Glutamatergic neuron (in vitro differentiated cells): ENCODE measurements at regions not wholly inside any gene's neighbourhood (a gene's known extent, or its start where the extent isn't known, plus 50 kb on each side); places are given as distances from the start of the nearest gene placed in this dataset.

Experiments
- DNase-seq: peaks from one replicate; pipeline ENCODE4 v3.0.0; 2022
- H3K27ac Mint-ChIP-seq: one replicate; pipeline ENCODE4 v1.8.0; 2020; ENCODE audit warnings: mild to moderate bottlenecking, mixed read lengths, inconsistent platforms; ENCODE audit not compliant: unreplicated experiment
- H3K27me3 Mint-ChIP-seq: one replicate; pipeline ENCODE4 v1.8.0; 2020; ENCODE audit warnings: mild to moderate bottlenecking, moderate library complexity, mixed read lengths, inconsistent platforms; ENCODE audit not compliant: unreplicated experiment
- H3K36me3 Mint-ChIP-seq: one replicate; pipeline ENCODE4 v1.8.0; 2020; ENCODE audit warnings: mild to moderate bottlenecking, mixed read lengths, inconsistent platforms; ENCODE audit not compliant: unreplicated experiment
- H3K4me1 Mint-ChIP-seq: one replicate; pipeline ENCODE4 v1.8.0; 2020; ENCODE audit warnings: mild to moderate bottlenecking, low read depth, mixed read lengths, inconsistent platforms; ENCODE audit not compliant: unreplicated experiment
- H3K4me3 Mint-ChIP-seq: one replicate; pipeline ENCODE4 v1.8.0; 2020; ENCODE audit warnings: mild to moderate bottlenecking, mixed read lengths, inconsistent platforms; ENCODE audit not compliant: unreplicated experiment
- H3K9me3 Mint-ChIP-seq: one replicate; pipeline ENCODE4 v1.8.0; 2020; ENCODE audit warnings: mild to moderate bottlenecking, moderate library complexity, mixed read lengths, inconsistent platforms; ENCODE audit not compliant: unreplicated experiment
- CTCF ChIP-seq: fragments of 200-600 bp; sonication (generic); IDR thresholded peaks from one replicate; pipeline ENCODE4 v1.5.0; 2021; ENCODE audit not compliant: partially characterized antibody, unreplicated experiment

- Mint-ChIP-seq H3K27ac (no peak overlapping the region), H3K9me3 (no peaks in the 10 kb centered on the region)
Observed at GRCh38 chr14:79965896-79966295, 245.4 kb downstream of the DIO2 start.

DNA sequence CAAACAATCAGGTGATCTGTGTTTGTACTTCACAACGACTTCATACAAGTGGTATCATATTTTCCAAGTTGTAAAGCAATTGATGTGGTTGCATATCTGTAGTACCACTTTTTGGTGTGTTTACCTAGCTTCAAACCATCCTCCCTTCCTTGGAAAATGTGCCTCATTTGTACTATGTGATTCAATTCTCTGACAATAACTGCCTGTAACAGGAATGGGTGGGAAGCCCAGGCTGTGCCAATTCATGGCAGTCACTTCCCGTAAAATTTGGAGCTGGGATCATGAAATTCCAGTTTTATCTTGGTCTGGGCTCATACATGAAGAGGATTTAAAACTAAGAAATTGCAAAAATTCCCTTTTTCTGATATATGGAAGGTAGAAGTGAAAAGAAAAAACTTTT is 250.1 kb downstream of the DIO2 start:
- no peak for DNase-seq
- TF ChIP-seq CTCF = no peak
- H3K4me3 Mint-ChIP-seq = no peak overlapping the region
- H3K36me3 Mint-ChIP-seq = peaks cover 5% of the 10 kb centered on the region
- H3K27me3 Mint-ChIP-seq = peaks cover 1% of the 10 kb centered on the region
- no peak overlapping the region for H3K27ac Mint-ChIP-seq
- H3K9me3 Mint-ChIP-seq = no peaks in the 10 kb centered on the region
- H3K4me1 Mint-ChIP-seq = no peaks in the 10 kb centered on the region

More at GRCh38 chr14:79965896-79966295, 245.4 kb downstream of the DIO2 start:
- DNase-seq = no peak
- Mint-ChIP-seq H3K27me3 (no peaks in the 10 kb centered on the region), H3K36me3 (no peaks in the 10 kb centered on the region), H3K4me3 (no peak overlapping the region), H3K4me1 (no peaks in the 10 kb centered on the region)
- no peak for TF ChIP-seq CTCF

DNA sequence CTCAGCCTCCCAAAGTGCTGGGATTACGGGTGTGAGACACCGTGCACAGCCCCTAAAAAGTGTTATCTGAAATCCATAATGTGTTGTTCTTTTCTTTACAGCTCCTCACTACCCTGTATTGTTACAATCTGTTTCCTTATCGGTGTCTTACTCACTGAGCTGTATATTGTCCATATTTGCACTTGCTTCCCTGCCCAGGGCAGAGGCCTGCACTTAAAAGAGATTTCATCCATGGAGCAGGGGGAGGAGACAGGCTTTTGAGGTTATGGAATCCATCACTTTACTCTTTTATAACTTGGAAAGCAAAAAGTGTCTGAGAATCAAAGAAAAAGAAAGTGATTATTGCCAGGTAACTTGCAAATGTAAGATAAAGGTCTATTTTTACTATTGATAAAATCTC is 251.0 kb downstream of the DIO2 start:
- Mint-ChIP-seq H3K9me3 (no peaks in the 10 kb centered on the region), H3K27me3 (peaks cover 1% of the 10 kb centered on the region), H3K36me3 (peaks cover 5% of the 10 kb centered on the region), H3K27ac (no peak overlapping the region), H3K4me1 (no peaks in the 10 kb centered on the region), H3K4me3 (no peak overlapping the region)
- TF ChIP-seq CTCF = no peak
- no peak for DNase-seq

DNA sequence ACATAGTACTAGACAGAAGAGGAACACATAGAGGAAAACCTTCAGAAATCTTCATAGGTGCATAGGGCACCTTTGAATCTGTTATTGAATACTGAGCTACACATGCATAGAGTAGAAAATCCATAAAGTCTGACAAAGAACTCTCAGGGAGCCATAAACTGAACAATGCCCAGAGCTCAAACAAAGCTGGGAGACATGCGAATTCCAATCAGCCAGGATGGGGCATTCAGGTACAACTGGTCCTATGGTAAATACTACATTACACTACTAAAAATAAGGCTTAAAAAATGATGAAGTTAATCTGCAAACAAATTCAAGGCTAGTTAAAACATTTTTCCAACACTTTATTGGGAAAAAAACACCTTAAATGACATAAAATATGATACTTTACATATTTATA is 259.7 kb downstream of the DIO2 start:
- no peak for TF ChIP-seq CTCF
- Mint-ChIP-seq H3K9me3 (peaks cover 2% of the 10 kb centered on the region), H3K36me3 (peaks cover under 1% of the 10 kb centered on the region), H3K4me1 (no peaks in the 10 kb centered on the region), H3K27me3 (no peaks in the 10 kb centered on the region), H3K27ac (no peak overlapping the region), H3K4me3 (no peak overlapping the region)
- no peak for DNase-seq

GRCh38 chr14:79949906-79950305 is 261.4 kb downstream of the DIO2 start:
- no peaks in the 10 kb centered on the region for H3K4me1 Mint-ChIP-seq
- no peaks in the 10 kb centered on the region for H3K36me3 Mint-ChIP-seq
- DNase-seq = no peak
- no peak for TF ChIP-seq CTCF
- no peak overlapping the region for H3K4me3 Mint-ChIP-seq
- H3K27me3 Mint-ChIP-seq = no peaks in the 10 kb centered on the region
- H3K9me3 Mint-ChIP-seq = peaks cover 2% of the 10 kb centered on the region
- no peak overlapping the region for H3K27ac Mint-ChIP-seq
